Tibial artery (tissue), 4 donors: ENCODE measurements at regions not wholly inside any gene's neighbourhood (a gene's known extent, or its start where the extent isn't known, plus 50 kb on each side); places are given as distances from the start of the nearest gene placed in this dataset.

Experiments
- DNase-seq, 2 donors: peaks; one replicate each; pipeline ENCODE4 v3.0.0-alpha.2; 2019
- H3K27ac ChIP-seq, 2 donors: fragments of 200-600 bp; sonication (generic) in 1 of 2; 1 replicate in 1 of 2; 2 replicates in 1 of 2; pipeline ENCODE4 v1.5.1; 2018 to 2019; ENCODE audit warnings: mild to moderate bottlenecking in 1 of 2
- H3K27me3 ChIP-seq, 2 donors: fragments of 200-600 bp; sonication (generic) in 1 of 2; one replicate each; pipeline versions ENCODE4 v1.5.1 to v1.6.0; 2016 to 2019
- H3K36me3 ChIP-seq, 3 donors: fragments of 200-600 bp; sonication (generic) in 2 of 3; one replicate each; pipeline ENCODE4 v1.5.1; 2016 to 2019; ENCODE audit warnings: mild to moderate bottlenecking in 2 of 3
- H3K4me1 ChIP-seq, 4 donors: fragments of 200-600 bp; sonication (generic) in 2 of 4; 1 replicate in 3 of 4; 2 replicates in 1 of 4; pipeline ENCODE4 v1.5.1; 2016 to 2019
- H3K4me3 ChIP-seq, 2 donors: fragments of 200-600 bp; sonication (generic) in 1 of 2; 1 replicate in 1 of 2; 2 replicates in 1 of 2; pipeline ENCODE4 v1.5.1; 2018 to 2019; ENCODE audit warnings: mild to moderate bottlenecking in 2 of 2
- H3K9me3 ChIP-seq, 3 donors: fragments of 200-600 bp; sonication (generic) in 1 of 3; one replicate each; pipeline ENCODE4 v1.5.1; 2016 to 2019
- CTCF ChIP-seq, 2 experiments: fragments of 200-600 bp in 1 of 2; fragments of 450-650 bp in 1 of 2; IDR thresholded peaks; one replicate each; pipeline ENCODE4 v1.5.1; 2017 to 2019; ENCODE audit warnings: antibody characterized with exemption in 2 of 2, mild to moderate bottlenecking in 1 of 2, moderate library complexity in 1 of 2
- intact Hi-C: fragments of 100-400 bp; cut with DNase I; formaldehyde crosslinking; loops from one replicate; pipeline ENCODE4 v1.15.0; 2023; ENCODE audit warnings: low total_unique reads

DNA sequence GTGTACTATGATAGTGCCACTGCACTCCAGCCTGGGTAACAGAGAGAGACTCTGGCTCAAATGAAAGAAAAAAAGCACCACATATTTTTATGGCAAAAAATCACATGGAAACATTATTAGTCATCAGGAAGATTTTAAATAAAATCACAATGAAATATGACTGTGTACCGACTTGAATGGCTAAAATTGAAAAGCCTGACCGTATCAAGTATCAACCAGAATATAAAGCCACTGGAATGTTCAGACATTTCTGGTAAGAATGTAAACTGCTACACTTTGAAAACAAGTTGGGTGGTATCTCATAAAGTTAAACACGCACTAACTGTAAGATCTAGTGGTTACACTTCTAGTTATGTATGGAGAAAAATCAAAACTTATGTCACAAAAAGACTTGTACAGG is 306.7 kb upstream of the MBL2 start:
- Histone ChIP-seq H3K4me3 (no peak overlapping the region), H3K36me3 (no peaks in the 10 kb centered on the region), H3K4me1 (no peaks in the 10 kb centered on the region), H3K9me3 (peaks cover 0 to 3% (median 0%) of the 10 kb centered on the region in 3 donors), H3K27ac (no peak overlapping the region), H3K27me3 (no peaks in the 10 kb centered on the region)
- DNase-seq: no peak
- TF ChIP-seq CTCF (IDR thresholded peaks at IDR 0.05): no peak
- intact Hi-C loops: no loop called here

DNA sequence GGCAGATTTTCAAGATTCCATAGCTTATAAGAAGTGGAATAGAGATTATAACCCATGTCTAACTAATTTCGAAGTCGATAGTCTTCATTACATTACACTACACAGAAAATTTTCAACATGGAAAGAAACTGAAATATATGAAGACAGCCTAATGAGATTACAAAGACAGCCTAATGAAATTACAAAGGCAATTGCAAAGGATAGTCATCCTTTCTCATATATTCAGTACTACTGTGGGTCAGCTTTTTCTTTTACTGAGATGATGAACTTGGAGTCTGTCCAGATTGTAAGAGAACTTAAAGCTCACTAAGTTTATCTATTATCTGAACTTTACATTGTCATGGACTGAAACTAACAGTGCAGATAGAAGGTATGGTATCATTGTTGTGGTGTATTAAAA is 304.4 kb upstream of the MBL2 start:
- DNase-seq: no peak
- H3K27ac ChIP-seq: no peak overlapping the region
- no peak overlapping the region for H3K4me3 ChIP-seq
- no peak for TF ChIP-seq CTCF (IDR thresholded peaks at IDR 0.05)
- intact Hi-C loops: no loop called here
- H3K27me3 ChIP-seq: no peaks in the 10 kb centered on the region
- peaks cover 0 to 3% (median 0%) of the 10 kb centered on the region in 3 donors for H3K9me3 ChIP-seq
- H3K36me3 ChIP-seq: no peaks in the 10 kb centered on the region
- H3K4me1 ChIP-seq: no peaks in the 10 kb centered on the region

DNA sequence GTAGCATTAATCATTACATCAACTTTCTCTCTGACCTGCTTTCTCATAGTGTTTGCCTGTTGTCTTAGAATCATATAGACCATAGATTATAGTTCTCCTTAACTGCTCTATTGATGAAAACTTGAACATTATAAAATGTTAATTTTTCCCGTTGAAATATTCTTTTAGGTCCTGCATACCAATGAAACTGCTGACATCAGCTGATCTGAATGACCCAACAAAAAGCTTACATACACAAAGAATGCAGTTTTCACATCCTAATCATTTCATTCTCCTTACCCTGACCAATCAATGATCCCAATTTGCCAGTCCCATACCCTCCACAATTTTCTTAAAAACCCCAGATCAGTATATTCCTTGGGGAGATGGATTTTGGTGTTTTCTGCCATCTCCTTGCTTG is 302.9 kb upstream of the MBL2 start:
- no peak for TF ChIP-seq CTCF (IDR thresholded peaks at IDR 0.05)
- H3K27me3 ChIP-seq: no peaks in the 10 kb centered on the region
- peaks cover 0 to 3% (median 0%) of the 10 kb centered on the region in 3 donors for H3K9me3 ChIP-seq
- H3K36me3 ChIP-seq: no peaks in the 10 kb centered on the region
- intact Hi-C loops: no loop called here
- no peak for DNase-seq
- no peak overlapping the region for H3K4me3 ChIP-seq
- no peak overlapping the region for H3K27ac ChIP-seq
- H3K4me1 ChIP-seq: no peaks in the 10 kb centered on the region

- H3K9me3 ChIP-seq: peaks cover 0 to 3% (median 0%) of the 10 kb centered on the region in 3 donors
- H3K27me3 ChIP-seq: no peaks in the 10 kb centered on the region
- no peak overlapping the region for H3K4me3 ChIP-seq
- TF ChIP-seq CTCF (IDR thresholded peaks at IDR 0.05): no peak
- no peaks in the 10 kb centered on the region for H3K4me1 ChIP-seq
- no peak overlapping the region for H3K27ac ChIP-seq
- no peaks in the 10 kb centered on the region for H3K36me3 ChIP-seq
- DNase-seq: no peak
- intact Hi-C loops: no loop called here
These were observed 299.6 kb upstream of the MBL2 start for GRCh38 chr10:53072144-53072543.

DNA sequence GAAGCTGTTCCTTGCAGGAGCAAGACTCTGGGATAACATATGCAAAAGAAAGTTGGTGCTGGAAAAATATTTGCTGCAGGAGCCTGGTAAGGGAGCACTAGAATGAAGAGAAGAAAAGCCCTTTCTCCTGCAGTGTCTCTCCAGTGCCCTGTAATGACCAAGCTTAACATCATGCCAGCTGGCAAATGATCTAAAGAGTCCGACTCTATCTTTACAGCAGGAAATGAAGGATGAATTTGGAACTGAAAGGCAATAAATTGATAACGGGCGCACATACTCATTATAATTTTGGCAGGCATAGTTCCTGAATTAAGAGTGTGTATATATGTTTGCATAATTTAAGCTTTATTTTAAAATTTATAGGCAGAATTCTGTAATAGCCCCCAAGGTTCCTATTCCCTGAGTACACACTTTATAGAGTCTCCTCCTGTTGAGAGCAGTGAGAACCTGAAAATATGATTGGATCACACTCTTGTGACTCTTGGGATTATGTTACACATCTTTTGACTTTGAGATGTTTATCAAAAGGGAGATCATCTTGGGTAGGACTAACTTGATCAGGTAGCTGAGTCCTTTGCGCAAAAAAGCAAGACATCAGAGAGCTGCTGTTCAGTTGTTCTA is 299.0 kb upstream of the MBL2 start:
- Histone ChIP-seq H3K4me3 (no peak overlapping the region), H3K36me3 (no peaks in the 10 kb centered on the region), H3K4me1 (no peaks in the 10 kb centered on the region), H3K27me3 (no peaks in the 10 kb centered on the region), H3K27ac (no peak overlapping the region), H3K9me3 (peaks cover 0 to 3% (median 0%) of the 10 kb centered on the region in 3 donors)
- DNase-seq: no peak
- no peak for TF ChIP-seq CTCF (IDR thresholded peaks at IDR 0.05)
- intact Hi-C loops: no loop called here

- no peak for DNase-seq
- H3K36me3 ChIP-seq: no peaks in the 10 kb centered on the region
- no peak overlapping the region for H3K4me3 ChIP-seq
- H3K4me1 ChIP-seq: no peaks in the 10 kb centered on the region
- no peak overlapping the region for H3K27ac ChIP-seq
- intact Hi-C loops: no loop called here
- TF ChIP-seq CTCF (IDR thresholded peaks at IDR 0.05): no peak
- no peaks in the 10 kb centered on the region for H3K27me3 ChIP-seq
- no peaks in the 10 kb centered on the region for H3K9me3 ChIP-seq
These were observed 296.4 kb upstream of the MBL2 start for GRCh38 chr10:53069013-53069412.
